Astrocyte (in vitro differentiated cells and primary cell): ENCODE measurements at regions not wholly inside any gene's neighbourhood (a gene's known extent, or its start where the extent isn't known, plus 50 kb on each side); places are given as distances from the start of the nearest gene placed in this dataset.

Source experiments
- CTCF ChIP-seq: IDR thresholded peaks from 2 replicates; pipeline ENCODE4 v1.5.1; 2011; ENCODE audit warnings: low read depth, mild to moderate bottlenecking, inconsistent platforms, low read length, moderate library complexity; ENCODE audit not compliant: insufficient read depth
- EZH2 ChIP-seq: IDR thresholded peaks from 2 replicates; pipeline ENCODE4 v1.6.1; 2012; ENCODE audit warnings: mild to moderate bottlenecking, low read length, inconsistent platforms; ENCODE audit not compliant: insufficient read depth

GRCh38 chr22:49659281-49659923, 168.3 kb downstream of the BRD1 start:
- TF ChIP-seq CTCF (no peak), EZH2 (no peak)
